HepG2 (cell line): ENCODE measurements at regions not wholly inside any gene's neighbourhood (a gene's known extent, or its start where the extent isn't known, plus 50 kb on each side); places are given as distances from the start of the nearest gene placed in this dataset.

Experiments used
- BORCS8-MEF2B ChIP-seq: sonication (generic); formaldehyde crosslinking; IDR thresholded peaks from 2 replicates; pipeline ENCODE4 v1.8.0; 2022; ENCODE audit warnings: mild to moderate bottlenecking, missing genetic modification reagents
- JUNB ChIP-seq: sonication (generic); formaldehyde crosslinking; IDR thresholded peaks from 2 replicates; pipeline ENCODE4 v1.8.0; 2022; ENCODE audit warnings: missing genetic modification reagents, mild to moderate bottlenecking, borderline replicate concordance
- SP140L ChIP-seq: sonication (generic); formaldehyde crosslinking; IDR thresholded peaks from 2 replicates; pipeline ENCODE4 v1.4.0; 2020; ENCODE audit warnings: missing genetic modification reagents, borderline replicate concordance
- TOPORS ChIP-seq: sonication (generic); formaldehyde crosslinking; IDR thresholded peaks from 2 replicates; pipeline ENCODE4 v1.8.0; 2023; ENCODE audit warnings: mild to moderate bottlenecking, missing genetic modification reagents
- ZNF674 ChIP-seq: sonication (generic); formaldehyde crosslinking; IDR thresholded peaks from 2 replicates; pipeline ENCODE4 v1.5.0; 2020; ENCODE audit warnings: low read depth, mild to moderate bottlenecking, missing genetic modification reagents
- TF ChIP-seq, protein P1 (sequence below): sonication (generic); formaldehyde crosslinking; IDR thresholded peaks from 2 replicates; pipeline ENCODE4 v1.4.0; 2020; ENCODE audit warnings: missing genetic modification reagents
- TF ChIP-seq, protein P2 (sequence below): sonication (generic); formaldehyde crosslinking; IDR thresholded peaks from 2 replicates; pipeline ENCODE4 v1.8.0; 2022; ENCODE audit warnings: low read depth, missing genetic modification reagents
- TF ChIP-seq, protein P3 (sequence below): sonication (generic); formaldehyde crosslinking; IDR thresholded peaks from 2 replicates; pipeline ENCODE4 v1.9.0; 2021; ENCODE audit warnings: mild to moderate bottlenecking, missing genetic modification reagents
- TF ChIP-seq, protein P4 (sequence below): sonication (generic); formaldehyde crosslinking; IDR thresholded peaks from 2 replicates; pipeline ENCODE4 v1.4.0; 2020; ENCODE audit warnings: missing genetic modification reagents

DNA sequence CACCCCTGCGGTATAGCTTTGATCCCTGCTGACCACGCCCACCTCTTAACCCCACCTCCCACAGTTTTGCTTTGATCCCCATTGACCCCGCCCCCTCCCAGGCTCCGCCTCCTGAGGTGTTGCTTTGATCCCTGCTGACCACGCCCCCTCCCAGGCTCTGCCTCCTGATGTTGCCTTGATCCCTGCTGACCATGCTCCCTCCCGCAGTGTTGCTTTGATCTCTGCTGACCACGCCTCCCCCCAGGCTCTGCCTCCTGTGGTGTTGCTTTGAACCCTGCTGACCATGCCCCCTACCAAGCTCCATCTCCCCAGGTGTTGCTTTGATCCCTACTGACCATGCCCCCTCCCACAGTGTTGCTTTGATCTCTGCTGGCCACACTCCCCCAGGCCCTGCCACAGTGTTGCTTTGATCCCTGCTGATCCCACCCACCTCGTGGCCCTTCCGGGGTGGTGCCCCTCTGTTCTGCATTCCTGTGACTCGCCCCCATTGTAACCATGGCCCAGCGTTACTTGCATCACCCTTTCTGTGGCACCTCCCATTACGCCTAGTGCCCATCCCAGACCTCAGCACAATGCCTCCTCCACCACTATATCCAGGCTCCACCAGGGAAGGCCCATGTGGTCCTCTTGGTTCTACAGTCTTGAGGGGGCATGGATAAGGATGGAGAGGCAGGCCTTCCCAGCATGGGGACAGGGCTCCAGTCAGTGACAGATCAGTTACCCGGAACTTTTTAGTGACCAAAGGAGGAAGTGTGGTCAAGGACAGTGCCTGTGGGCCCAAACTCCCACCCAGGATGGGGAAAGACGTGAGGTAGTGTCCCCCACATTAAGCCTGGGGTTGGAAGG lies 70.8 kb downstream of the ADRA2C start (continued):
- TF ChIP-seq, protein P1, sequence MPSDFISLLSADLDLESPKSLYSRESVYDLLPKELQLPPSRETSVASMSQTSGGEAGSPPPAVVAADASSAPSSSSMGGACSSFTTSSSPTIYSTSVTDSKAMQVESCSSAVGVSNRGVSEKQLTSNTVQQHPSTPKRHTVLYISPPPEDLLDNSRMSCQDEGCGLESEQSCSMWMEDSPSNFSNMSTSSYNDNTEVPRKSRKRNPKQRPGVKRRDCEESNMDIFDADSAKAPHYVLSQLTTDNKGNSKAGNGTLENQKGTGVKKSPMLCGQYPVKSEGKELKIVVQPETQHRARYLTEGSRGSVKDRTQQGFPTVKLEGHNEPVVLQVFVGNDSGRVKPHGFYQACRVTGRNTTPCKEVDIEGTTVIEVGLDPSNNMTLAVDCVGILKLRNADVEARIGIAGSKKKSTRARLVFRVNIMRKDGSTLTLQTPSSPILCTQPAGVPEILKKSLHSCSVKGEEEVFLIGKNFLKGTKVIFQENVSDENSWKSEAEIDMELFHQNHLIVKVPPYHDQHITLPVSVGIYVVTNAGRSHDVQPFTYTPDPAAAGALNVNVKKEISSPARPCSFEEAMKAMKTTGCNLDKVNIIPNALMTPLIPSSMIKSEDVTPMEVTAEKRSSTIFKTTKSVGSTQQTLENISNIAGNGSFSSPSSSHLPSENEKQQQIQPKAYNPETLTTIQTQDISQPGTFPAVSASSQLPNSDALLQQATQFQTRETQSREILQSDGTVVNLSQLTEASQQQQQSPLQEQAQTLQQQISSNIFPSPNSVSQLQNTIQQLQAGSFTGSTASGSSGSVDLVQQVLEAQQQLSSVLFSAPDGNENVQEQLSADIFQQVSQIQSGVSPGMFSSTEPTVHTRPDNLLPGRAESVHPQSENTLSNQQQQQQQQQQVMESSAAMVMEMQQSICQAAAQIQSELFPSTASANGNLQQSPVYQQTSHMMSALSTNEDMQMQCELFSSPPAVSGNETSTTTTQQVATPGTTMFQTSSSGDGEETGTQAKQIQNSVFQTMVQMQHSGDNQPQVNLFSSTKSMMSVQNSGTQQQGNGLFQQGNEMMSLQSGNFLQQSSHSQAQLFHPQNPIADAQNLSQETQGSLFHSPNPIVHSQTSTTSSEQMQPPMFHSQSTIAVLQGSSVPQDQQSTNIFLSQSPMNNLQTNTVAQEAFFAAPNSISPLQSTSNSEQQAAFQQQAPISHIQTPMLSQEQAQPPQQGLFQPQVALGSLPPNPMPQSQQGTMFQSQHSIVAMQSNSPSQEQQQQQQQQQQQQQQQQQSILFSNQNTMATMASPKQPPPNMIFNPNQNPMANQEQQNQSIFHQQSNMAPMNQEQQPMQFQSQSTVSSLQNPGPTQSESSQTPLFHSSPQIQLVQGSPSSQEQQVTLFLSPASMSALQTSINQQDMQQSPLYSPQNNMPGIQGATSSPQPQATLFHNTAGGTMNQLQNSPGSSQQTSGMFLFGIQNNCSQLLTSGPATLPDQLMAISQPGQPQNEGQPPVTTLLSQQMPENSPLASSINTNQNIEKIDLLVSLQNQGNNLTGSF (CRISPR knock-in tag): no peak
- TF ChIP-seq, protein P2, sequence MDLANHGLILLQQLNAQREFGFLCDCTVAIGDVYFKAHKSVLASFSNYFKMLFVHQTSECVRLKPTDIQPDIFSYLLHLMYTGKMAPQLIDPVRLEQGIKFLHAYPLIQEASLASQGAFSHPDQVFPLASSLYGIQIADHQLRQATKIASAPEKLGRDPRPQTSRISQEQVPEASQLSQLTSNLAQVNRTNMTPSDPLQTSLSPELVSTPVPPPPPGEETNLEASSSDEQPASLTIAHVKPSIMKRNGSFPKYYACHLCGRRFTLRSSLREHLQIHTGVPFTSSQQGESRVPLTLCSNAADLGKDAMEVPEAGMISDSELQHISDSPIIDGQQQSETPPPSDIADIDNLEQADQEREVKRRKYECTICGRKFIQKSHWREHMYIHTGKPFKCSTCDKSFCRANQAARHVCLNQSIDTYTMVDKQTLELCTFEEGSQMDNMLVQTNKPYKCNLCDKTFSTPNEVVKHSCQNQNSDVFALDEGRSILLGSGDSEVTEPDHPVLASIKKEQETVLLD (CRISPR knock-in tag): no peak
- TF ChIP-seq SP140L (CRISPR knock-in tag) (no peak), TOPORS (CRISPR knock-in tag) (0 out of 2 replicates have a peak, but pooled peaks have one; percentile 56), ZNF674 (no peak), BORCS8-MEF2B (peak; percentile 72), JUNB (CRISPR knock-in tag) (no peak)
- TF ChIP-seq, protein P3, sequence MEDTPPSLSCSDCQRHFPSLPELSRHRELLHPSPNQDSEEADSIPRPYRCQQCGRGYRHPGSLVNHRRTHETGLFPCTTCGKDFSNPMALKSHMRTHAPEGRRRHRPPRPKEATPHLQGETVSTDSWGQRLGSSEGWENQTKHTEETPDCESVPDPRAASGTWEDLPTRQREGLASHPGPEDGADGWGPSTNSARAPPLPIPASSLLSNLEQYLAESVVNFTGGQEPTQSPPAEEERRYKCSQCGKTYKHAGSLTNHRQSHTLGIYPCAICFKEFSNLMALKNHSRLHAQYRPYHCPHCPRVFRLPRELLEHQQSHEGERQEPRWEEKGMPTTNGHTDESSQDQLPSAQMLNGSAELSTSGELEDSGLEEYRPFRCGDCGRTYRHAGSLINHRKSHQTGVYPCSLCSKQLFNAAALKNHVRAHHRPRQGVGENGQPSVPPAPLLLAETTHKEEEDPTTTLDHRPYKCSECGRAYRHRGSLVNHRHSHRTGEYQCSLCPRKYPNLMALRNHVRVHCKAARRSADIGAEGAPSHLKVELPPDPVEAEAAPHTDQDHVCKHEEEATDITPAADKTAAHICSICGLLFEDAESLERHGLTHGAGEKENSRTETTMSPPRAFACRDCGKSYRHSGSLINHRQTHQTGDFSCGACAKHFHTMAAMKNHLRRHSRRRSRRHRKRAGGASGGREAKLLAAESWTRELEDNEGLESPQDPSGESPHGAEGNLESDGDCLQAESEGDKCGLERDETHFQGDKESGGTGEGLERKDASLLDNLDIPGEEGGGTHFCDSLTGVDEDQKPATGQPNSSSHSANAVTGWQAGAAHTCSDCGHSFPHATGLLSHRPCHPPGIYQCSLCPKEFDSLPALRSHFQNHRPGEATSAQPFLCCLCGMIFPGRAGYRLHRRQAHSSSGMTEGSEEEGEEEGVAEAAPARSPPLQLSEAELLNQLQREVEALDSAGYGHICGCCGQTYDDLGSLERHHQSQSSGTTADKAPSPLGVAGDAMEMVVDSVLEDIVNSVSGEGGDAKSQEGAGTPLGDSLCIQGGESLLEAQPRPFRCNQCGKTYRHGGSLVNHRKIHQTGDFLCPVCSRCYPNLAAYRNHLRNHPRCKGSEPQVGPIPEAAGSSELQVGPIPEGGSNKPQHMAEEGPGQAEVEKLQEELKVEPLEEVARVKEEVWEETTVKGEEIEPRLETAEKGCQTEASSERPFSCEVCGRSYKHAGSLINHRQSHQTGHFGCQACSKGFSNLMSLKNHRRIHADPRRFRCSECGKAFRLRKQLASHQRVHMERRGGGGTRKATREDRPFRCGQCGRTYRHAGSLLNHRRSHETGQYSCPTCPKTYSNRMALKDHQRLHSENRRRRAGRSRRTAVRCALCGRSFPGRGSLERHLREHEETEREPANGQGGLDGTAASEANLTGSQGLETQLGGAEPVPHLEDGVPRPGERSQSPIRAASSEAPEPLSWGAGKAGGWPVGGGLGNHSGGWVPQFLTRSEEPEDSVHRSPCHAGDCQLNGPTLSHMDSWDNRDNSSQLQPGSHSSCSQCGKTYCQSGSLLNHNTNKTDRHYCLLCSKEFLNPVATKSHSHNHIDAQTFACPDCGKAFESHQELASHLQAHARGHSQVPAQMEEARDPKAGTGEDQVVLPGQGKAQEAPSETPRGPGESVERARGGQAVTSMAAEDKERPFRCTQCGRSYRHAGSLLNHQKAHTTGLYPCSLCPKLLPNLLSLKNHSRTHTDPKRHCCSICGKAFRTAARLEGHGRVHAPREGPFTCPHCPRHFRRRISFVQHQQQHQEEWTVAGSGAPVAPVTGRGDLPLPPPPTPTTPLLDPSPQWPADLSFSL (CRISPR knock-in tag): no peak
- TF ChIP-seq, protein P4, sequence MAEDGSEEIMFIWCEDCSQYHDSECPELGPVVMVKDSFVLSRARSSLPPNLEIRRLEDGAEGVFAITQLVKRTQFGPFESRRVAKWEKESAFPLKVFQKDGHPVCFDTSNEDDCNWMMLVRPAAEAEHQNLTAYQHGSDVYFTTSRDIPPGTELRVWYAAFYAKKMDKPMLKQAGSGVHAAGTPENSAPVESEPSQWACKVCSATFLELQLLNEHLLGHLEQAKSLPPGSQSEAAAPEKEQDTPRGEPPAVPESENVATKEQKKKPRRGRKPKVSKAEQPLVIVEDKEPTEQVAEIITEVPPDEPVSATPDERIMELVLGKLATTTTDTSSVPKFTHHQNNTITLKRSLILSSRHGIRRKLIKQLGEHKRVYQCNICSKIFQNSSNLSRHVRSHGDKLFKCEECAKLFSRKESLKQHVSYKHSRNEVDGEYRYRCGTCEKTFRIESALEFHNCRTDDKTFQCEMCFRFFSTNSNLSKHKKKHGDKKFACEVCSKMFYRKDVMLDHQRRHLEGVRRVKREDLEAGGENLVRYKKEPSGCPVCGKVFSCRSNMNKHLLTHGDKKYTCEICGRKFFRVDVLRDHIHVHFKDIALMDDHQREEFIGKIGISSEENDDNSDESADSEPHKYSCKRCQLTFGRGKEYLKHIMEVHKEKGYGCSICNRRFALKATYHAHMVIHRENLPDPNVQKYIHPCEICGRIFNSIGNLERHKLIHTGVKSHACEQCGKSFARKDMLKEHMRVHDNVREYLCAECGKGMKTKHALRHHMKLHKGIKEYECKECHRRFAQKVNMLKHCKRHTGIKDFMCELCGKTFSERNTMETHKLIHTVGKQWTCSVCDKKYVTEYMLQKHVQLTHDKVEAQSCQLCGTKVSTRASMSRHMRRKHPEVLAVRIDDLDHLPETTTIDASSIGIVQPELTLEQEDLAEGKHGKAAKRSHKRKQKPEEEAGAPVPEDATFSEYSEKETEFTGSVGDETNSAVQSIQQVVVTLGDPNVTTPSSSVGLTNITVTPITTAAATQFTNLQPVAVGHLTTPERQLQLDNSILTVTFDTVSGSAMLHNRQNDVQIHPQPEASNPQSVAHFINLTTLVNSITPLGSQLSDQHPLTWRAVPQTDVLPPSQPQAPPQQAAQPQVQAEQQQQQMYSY (CRISPR knock-in tag): no peak
